NCI-H1694 (cell line): ENCODE measurements at regions not wholly inside any gene's neighbourhood (a gene's known extent, or its start where the extent isn't known, plus 50 kb on each side); places are given as distances from the start of the nearest gene placed in this dataset.

Source experiments
- DNase-seq: peaks from one replicate; lab custom pipeline; 2025; lab: John Stamatoyannopoulos, UW

DNA sequence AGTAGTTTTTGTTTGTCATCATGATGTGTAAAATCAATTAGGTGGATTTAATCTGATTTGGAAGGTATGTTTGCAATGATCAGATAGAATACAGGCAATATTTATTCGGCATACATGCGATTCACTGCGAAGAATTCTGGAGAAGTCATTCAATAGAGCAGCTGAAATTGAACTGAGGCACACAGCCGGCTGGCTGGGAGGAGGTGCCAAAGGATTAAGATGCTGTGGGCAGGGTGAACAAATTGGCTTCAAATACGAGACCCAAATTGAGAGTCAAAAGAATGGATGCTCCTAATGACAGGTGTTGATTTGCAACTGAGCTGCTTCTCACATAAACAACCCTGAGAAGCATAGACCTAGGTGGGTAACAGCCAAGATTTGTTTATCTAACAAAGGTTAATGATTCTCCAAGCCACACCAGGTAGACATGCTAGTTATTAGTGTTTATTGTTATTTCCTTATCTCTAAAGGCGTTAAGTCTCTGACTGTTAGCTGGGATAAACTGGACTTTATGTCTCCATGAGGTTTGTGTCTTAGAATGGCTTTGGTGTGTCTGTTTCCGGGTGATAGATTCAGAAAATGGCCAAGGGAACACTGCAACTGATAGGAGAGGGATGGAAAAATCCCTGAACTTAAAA is 55.3 kb upstream of the CLINT1 start:
- no peak for DNase-seq

DNA sequence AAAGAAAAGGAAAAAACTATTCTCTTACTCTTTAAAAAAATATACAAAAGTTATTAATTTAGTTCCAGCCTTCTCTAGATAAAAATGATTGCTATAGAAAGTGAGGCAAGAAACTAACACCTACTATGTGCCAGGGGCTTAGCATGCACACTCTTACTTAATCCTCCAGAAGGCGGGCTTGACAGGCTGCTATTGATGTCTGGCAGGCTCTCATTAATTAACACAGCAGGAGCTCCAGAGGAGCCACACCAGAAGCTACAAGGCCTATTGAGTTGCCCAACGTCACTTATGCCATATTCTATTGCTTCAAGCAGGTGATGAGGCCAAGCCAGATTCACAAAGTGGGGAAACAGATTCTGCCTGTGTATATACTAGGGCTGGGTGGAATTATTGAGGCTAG is 54.6 kb upstream of the CLINT1 start:
- no peak for DNase-seq

DNA sequence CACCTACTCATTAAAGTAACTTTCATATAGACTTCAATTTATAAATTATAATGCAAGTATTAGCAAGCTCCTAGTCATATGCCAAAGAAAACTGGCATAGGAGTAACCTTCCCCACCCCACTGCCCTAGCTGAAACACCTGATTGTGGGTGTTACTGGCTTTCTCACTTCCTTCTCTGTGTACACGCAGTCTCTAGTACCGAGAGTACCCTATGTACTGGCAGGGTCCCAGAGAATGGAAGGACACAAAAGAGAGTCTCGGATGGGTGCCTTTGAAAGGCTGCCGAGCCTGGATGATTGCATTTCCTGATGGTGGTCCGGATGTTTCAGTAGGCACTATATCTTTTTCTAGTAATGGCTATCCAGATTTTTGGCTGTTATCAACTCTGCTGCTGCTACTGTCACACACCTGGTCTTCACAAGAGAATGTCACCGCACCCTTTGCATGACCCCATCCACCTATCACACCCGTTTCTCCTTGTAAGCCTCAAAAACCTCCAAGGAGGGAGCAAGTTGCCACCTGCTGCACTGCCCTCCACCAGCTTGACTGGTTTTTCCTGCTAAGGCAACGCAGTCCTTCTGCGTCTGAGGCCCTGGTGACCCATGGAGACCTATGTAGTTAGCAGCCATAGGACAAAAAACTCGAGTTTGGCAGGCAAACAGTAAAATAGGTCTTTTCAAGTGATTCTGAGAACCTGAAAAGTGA is 53.8 kb upstream of the CLINT1 start:
- no peak for DNase-seq

DNA sequence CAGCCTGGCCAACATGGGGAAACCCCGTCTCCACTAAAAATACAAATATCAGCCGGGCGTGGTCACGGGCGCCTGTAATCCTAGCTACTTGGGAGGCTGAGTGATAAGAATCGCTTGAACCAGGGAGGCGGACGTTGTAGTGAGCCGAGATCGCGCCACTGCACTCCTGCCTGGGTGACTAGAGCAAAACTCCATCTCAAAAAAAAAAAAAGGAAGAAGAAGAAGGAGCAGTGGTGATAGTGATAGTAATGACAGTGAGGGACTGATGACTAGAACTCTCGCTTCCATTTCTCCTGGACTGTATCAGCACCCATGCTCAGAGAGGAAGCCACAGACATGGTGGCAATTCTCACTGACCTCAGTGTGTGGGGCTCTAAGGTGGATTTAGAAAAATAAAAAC is 52.6 kb upstream of the CLINT1 start:
- no peak for DNase-seq
